Vagina (tissue), 2 donors: ENCODE measurements at regions not wholly inside any gene's neighbourhood (a gene's known extent, or its start where the extent isn't known, plus 50 kb on each side); places are given as distances from the start of the nearest gene placed in this dataset.

Source experiments
- CTCF ChIP-seq, 3 experiments: fragments of 450-650 bp in 2 of 3; fragments of 200-600 bp in 1 of 3; sonication (generic) in 1 of 3; IDR thresholded peaks; one replicate each; pipeline ENCODE4 v1.5.1; 2017 to 2019; ENCODE audit warnings: antibody characterized with exemption in 3 of 3, mild to moderate bottlenecking in 2 of 3, moderate library complexity in 2 of 3
- POLR2AphosphoS5 ChIP-seq, 2 donors: sonication (generic); formaldehyde crosslinking; IDR thresholded peaks; one replicate each; pipeline ENCODE4 v1.9.0; 2017; ENCODE audit warnings: antibody characterized with exemption in 2 of 2, mild to moderate bottlenecking in 2 of 2, low read depth in 1 of 2; ENCODE audit not compliant: insufficient read depth in 1 of 2

- TF ChIP-seq CTCF (IDR thresholded peaks at IDR 0.05) = no peak
- no peak for TF ChIP-seq POLR2AphosphoS5 (IDR thresholded peaks at IDR 0.05; ENCODE audit: insufficient read depth in 1 of 2, low read depth in 1 of 2)
Measured at GRCh38 chr9:31393240-31393639, 991.2 kb upstream of the ACO1 start.
